ENCODE measurements at regions not wholly inside any gene's neighbourhood (a gene's known extent, or its start where the extent isn't known, plus 50 kb on each side); places are given as distances from the start of the nearest gene placed in this dataset.

GRCh38 chr9:106107716-106108115 is 413.4 kb downstream of the TMEM38B start:
- TF ChIP-seq CTCF (IDR thresholded peaks at IDR 0.05) (no peak), POLR2A (IDR thresholded peaks at IDR 0.05) (no peak)

Measured in heart left ventricle (tissue), 13 donors.